Bronchial epithelial cell (primary cell): ENCODE measurements at regions not wholly inside any gene's neighbourhood (a gene's known extent, or its start where the extent isn't known, plus 50 kb on each side); places are given as distances from the start of the nearest gene placed in this dataset.

Experiments used
- DNase-seq: peaks from one replicate; pipeline ENCODE4 v3.0.0-alpha.2; 2010; ENCODE audit warnings: low read depth
- FAIRE-seq: peaks from 2 replicates; lab custom pipeline; 2011; peaks lifted over from hg19 to GRCh38; lab: Jason Lieb, UNC
- H3K27me3 ChIP-seq: 2 replicates; pipeline ENCODE4 v1.5.1; 2011; ENCODE audit warnings: low read length; ENCODE audit not compliant: control insufficient read depth, insufficient read depth
- H3K36me3 ChIP-seq: 2 replicates; pipeline ENCODE4 v1.5.1; 2011; ENCODE audit warnings: low read length; ENCODE audit not compliant: control insufficient read depth, insufficient read depth
- H3K4me3 ChIP-seq: 2 replicates; pipeline ENCODE4 v1.5.1; 2011; ENCODE audit warnings: mild to moderate bottlenecking, low read depth, low read length, control low read depth
- CTCF ChIP-seq: IDR thresholded peaks from 2 replicates; pipeline ENCODE4 v1.5.1; 2011; ENCODE audit warnings: mild to moderate bottlenecking, moderate library complexity, low read length, control low read depth, inconsistent platforms; ENCODE audit not compliant: insufficient read depth, severe bottlenecking

GRCh38 chr12:4104722-4105244 lies 168.8 kb upstream of the CCND2 start:
- no peak for TF ChIP-seq CTCF
- Histone ChIP-seq H3K4me3 (no peak overlapping the region), H3K36me3 (no peaks in the 10 kb centered on the region), H3K27me3 (no peaks in the 10 kb centered on the region)
- FAIRE-seq (no peak), DNase-seq (no peak)

GRCh38 chr12:4099276-4099675 lies 174.3 kb upstream of the CCND2 start:
- Histone ChIP-seq H3K4me3 (no peak overlapping the region), H3K36me3 (no peaks in the 10 kb centered on the region), H3K27me3 (no peaks in the 10 kb centered on the region)
- DNase-seq (no peak), FAIRE-seq (peak; percentile 93)
- TF ChIP-seq CTCF: no peak

- Histone ChIP-seq H3K4me3 (no peak overlapping the region), H3K36me3 (no peaks in the 10 kb centered on the region), H3K27me3 (no peaks in the 10 kb centered on the region)
- DNase-seq (no peak), FAIRE-seq (no peak)
- no peak for TF ChIP-seq CTCF
Observed at GRCh38 chr12:4091016-4091743, 182.4 kb upstream of the CCND2 start.

GRCh38 chr12:4089956-4090355 lies 183.6 kb upstream of the CCND2 start:
- DNase-seq (no peak), FAIRE-seq (no peak)
- no peak for TF ChIP-seq CTCF
- no peaks in the 10 kb centered on the region for H3K27me3 ChIP-seq
- no peaks in the 10 kb centered on the region for H3K36me3 ChIP-seq
- no peak overlapping the region for H3K4me3 ChIP-seq

- no peak for TF ChIP-seq CTCF
- no peaks in the 10 kb centered on the region for H3K36me3 ChIP-seq
- FAIRE-seq (no peak), DNase-seq (no peak)
- no peak overlapping the region for H3K4me3 ChIP-seq
- no peaks in the 10 kb centered on the region for H3K27me3 ChIP-seq
Observed at GRCh38 chr12:4089121-4089606, 184.4 kb upstream of the CCND2 start.
